Activated T-cell treated with anti-CD3 and anti-CD28 coated beads, Interleukin-2, amount 50 U/mL, for 4 hours (primary cell): ENCODE measurements at regions not wholly inside any gene's neighbourhood (a gene's known extent, or its start where the extent isn't known, plus 50 kb on each side); places are given as distances from the start of the nearest gene placed in this dataset.
"Not testable (repeated sequence)": the region's sequence is repeated elsewhere in the genome, so short reads cannot be mapped to it uniquely, and the experiment has no call there.

Experiments
- ATAC-seq, 2 donors: fragments of 200-7000 bp; cut with Tn5 transposase; one replicate each; pipeline ENCODE4 v1.10.0; 2021
- DNase-seq: peaks from one replicate; pipeline ENCODE4 v3.0.0-alpha.2; 2020
- H3K27me3 Mint-ChIP-seq: one replicate; pipeline ENCODE4 v1.8.0; 2021; ENCODE audit warnings: low read depth, mixed read lengths
- H3K36me3 Mint-ChIP-seq: one replicate; pipeline ENCODE4 v1.8.0; 2022; ENCODE audit warnings: mixed read lengths; ENCODE audit not compliant: insufficient read depth
- H3K4me1 Mint-ChIP-seq: one replicate; pipeline ENCODE4 v1.8.0; 2021; ENCODE audit warnings: low read depth, mixed read lengths
- H3K4me3 Mint-ChIP-seq: one replicate; pipeline ENCODE4 v1.8.0; 2021; ENCODE audit warnings: mild to moderate bottlenecking, moderate library complexity, mixed read lengths
- H3K9me3 Mint-ChIP-seq: one replicate; pipeline ENCODE4 v1.8.0; 2021; ENCODE audit warnings: mixed read lengths

GRCh38 chr16:17766012-17766411 lies 295.3 kb upstream of the XYLT1 start:
- peaks cover 14% of the 10 kb centered on the region for H3K27me3 Mint-ChIP-seq
- no peaks in the 10 kb centered on the region for H3K4me1 Mint-ChIP-seq
- ATAC-seq, result no peak
- DNase-seq, result no peak
- no peak overlapping the region for H3K4me3 Mint-ChIP-seq
- peaks cover 6% of the 10 kb centered on the region for H3K9me3 Mint-ChIP-seq
- no peaks in the 10 kb centered on the region for H3K36me3 Mint-ChIP-seq

DNA sequence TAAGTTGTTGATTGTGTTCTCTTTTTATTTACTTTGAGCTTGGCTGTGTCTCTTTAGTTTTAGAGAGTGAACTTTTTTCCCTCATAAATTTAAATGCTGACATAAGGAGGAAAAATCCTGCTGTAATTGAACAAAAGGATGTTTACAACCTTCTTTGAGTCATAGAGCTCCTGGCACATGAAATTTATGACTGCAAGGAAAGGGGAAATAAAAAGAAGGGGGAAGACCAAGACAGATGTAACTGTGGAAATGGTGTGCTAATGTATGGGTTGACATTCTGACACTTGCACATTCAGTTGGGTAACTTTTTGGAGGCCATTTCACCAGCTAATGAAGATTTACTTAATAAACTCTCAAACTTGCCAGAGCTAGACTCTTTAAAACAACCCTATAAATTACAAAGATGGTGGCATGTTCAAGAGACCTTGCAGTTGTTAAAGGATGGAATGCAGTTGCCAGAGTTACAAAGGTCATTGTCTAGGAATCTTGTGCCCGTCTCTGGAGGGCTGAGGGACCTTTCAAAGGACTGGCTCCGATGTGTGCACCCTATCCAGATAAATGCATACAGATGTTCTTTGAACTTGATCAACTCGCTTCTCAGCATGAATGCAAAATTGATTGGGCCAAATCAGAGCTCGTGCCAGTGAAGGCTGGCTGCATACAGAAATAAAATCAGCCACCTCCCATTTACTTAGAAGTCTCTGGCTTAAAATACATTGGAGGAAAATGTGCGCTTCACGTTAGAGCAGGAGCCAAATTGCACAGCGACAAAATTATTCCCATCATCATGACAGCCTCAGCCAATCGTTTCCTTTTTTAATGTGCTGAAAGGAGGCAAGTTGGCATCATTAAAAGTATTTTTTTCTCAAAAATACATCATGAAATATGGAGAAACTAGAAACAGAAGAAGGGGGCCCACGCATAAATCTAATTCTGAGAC lies 289.0 kb upstream of the XYLT1 start:
- DNase-seq, result no peak

GRCh38 chr16:17757808-17758207 lies 287.0 kb upstream of the XYLT1 start:
- DNase-seq, result no peak
- no peaks in the 10 kb centered on the region for H3K4me1 Mint-ChIP-seq
- H3K4me3 Mint-ChIP-seq, result no peak overlapping the region
- no peak for ATAC-seq
- peaks cover 2% of the 10 kb centered on the region for H3K27me3 Mint-ChIP-seq
- H3K9me3 Mint-ChIP-seq, result peaks cover 3% of the 10 kb centered on the region
- no peaks in the 10 kb centered on the region for H3K36me3 Mint-ChIP-seq

More for the DNA sequence above, 289.0 kb upstream of the XYLT1 start:
- Mint-ChIP-seq H3K9me3 (peaks cover 3% of the 10 kb centered on the region), H3K27me3 (peaks cover 2% of the 10 kb centered on the region), H3K4me1 (no peaks in the 10 kb centered on the region), H3K4me3 (no peak overlapping the region), H3K36me3 (no peaks in the 10 kb centered on the region)
- ATAC-seq, result no peak

DNA sequence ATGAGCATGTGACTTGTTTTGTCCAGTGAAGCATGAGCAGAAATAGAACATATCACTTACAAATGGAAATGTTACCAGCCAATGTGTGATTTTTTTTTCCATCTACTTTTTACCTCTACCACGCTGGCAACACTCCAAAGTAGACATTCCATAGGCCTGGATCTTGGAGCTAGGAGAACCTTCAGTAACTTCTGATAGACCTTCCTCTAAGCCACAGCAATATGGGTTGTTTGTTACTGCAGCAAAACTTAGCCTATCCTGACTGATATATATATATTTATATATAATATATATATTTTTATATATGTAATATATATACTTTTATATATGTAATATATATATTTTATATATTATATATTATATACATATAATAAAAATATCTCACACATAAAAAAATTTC lies 284.4 kb upstream of the XYLT1 start:
- H3K9me3 Mint-ChIP-seq, result peaks cover 3% of the 10 kb centered on the region

GRCh38 chr16:17753434-17753833 lies 282.7 kb upstream of the XYLT1 start:
- Mint-ChIP-seq H3K36me3 (no peaks in the 10 kb centered on the region), H3K9me3 (peaks cover 9% of the 10 kb centered on the region), H3K4me3 (no peak overlapping the region), H3K4me1 (no peaks in the 10 kb centered on the region), H3K27me3 (peaks cover 2% of the 10 kb centered on the region)
- no peak for ATAC-seq
- no peak for DNase-seq

More for the DNA sequence above, 284.4 kb upstream of the XYLT1 start:
- H3K4me3 Mint-ChIP-seq, result no peak overlapping the region
- H3K27me3 Mint-ChIP-seq, result peaks cover 2% of the 10 kb centered on the region
- H3K4me1 Mint-ChIP-seq, result no peaks in the 10 kb centered on the region
- ATAC-seq (no peak), DNase-seq (no peak)
- no peaks in the 10 kb centered on the region for H3K36me3 Mint-ChIP-seq

DNA sequence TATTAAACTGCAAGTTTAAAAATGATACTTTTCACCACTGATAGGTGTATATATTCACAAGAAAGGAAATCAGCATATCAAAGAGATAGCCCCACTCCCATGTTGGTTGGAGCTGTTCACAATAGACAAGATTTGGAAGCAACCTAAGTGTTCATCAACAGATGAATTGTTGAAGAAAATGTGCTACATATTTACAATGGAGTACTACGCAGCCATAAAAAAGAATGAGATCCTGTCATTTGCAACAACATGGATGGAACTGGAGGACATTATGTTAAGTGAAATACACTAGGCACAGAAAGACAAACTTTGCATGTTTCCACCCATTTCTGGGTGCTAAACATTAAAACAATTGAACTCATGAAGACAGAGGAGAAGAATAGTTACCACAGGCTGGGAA lies 278.9 kb upstream of the XYLT1 start:
- Mint-ChIP-seq H3K27me3 (peaks cover 3% of the 10 kb centered on the region), H3K4me3 (no peak overlapping the region), H3K36me3 (no peaks in the 10 kb centered on the region), H3K4me1 (no peaks in the 10 kb centered on the region), H3K9me3 (peaks cover 5% of the 10 kb centered on the region)
- DNase-seq (no peak), ATAC-seq (no peak)

DNA sequence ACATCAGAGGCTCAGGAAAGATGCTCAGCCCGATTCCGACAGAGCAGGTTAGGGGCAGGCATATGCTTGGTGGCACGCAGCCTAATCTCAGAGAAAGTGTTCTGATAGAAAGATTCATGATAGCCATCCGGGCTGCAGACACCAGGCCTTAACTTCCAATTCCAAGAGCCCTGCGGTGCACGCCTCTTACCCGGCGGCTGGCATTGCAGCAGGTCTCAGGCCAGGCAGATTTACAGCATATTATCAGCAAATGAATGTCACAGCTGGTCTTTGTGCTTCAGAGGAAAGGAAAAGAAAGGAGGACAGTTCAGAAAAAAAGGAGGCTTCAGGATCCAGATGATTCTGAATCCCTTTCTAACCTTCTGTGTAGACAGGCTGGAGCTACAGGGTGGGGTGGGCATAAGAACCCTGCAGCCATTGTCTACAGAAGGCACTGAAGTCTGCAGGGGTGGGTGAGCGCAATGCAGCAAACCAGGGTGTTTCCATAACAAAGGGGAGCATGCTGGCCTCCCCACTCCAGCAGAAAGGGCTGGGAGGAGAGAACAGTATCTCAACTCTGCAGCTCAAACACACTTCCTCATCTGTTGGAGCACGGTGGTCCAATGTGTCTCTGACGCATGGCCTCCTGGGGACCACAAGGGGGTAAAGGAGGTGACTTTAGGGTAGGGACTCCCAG lies 277.4 kb upstream of the XYLT1 start:
- no peak overlapping the region for H3K4me3 Mint-ChIP-seq
- ATAC-seq, result no peak
- H3K4me1 Mint-ChIP-seq, result no peaks in the 10 kb centered on the region
- peaks cover 3% of the 10 kb centered on the region for H3K27me3 Mint-ChIP-seq
- H3K36me3 Mint-ChIP-seq, result no peaks in the 10 kb centered on the region
- no peak for DNase-seq
- peaks cover 5% of the 10 kb centered on the region for H3K9me3 Mint-ChIP-seq

- Mint-ChIP-seq H3K27me3 (peaks cover 3% of the 10 kb centered on the region), H3K4me3 (no peak overlapping the region), H3K36me3 (no peaks in the 10 kb centered on the region), H3K4me1 (no peaks in the 10 kb centered on the region), H3K9me3 (peaks cover 5% of the 10 kb centered on the region)
- DNase-seq (no peak), ATAC-seq (no peak)
Measured at GRCh38 chr16:17747081-17747756, 276.5 kb upstream of the XYLT1 start.

GRCh38 chr16:17744921-17745572 lies 274.3 kb upstream of the XYLT1 start:
- no peaks in the 10 kb centered on the region for H3K4me1 Mint-ChIP-seq

DNA sequence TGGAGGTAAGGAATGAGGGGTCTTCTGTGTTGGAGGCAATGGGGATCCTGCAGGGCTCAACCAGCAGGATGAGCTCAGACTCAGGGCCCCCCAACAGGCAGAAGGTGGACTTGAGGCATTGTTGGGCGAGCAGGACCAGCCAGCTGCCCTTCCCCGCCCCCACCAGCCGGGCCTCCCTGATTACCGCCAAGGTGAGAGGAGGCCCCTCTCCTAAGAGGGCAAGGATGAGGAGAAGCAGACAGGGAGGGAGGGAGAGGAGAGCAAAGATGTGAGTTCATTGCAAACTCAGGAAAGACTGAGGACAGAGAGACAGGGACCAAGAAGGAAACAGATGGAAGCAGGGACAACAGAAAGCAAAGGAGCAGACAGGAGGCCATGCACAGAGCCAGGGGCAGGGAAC lies 272.8 kb upstream of the XYLT1 start:
- H3K9me3 Mint-ChIP-seq, result no peaks in the 10 kb centered on the region

More at GRCh38 chr16:17744921-17745572, 274.3 kb upstream of the XYLT1 start:
- no peaks in the 10 kb centered on the region for H3K36me3 Mint-ChIP-seq
- DNase-seq, result no peak
- no peak for ATAC-seq
- no peak overlapping the region for H3K4me3 Mint-ChIP-seq
- peaks cover 5% of the 10 kb centered on the region for H3K9me3 Mint-ChIP-seq
- peaks cover 3% of the 10 kb centered on the region for H3K27me3 Mint-ChIP-seq

DNA sequence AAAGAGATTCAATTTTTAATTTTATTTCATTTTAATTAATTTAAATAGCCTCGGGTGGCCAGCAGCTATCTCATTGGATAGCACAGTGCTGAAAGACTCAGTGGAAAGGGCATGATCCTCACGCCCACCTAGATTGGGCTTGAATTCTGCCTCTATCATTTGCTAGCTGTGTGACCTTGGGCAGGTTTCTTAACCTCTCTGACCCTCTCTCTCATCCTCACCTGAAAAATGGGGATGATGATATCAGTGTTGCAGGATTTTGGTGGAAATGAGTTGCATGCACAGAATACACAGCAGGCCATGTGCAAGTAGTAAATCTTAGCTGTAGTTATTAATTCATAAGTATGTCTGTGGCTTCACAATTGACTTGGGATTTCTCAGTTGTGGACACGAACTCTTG lies 272.4 kb upstream of the XYLT1 start:
- no peaks in the 10 kb centered on the region for H3K9me3 Mint-ChIP-seq
- ATAC-seq, result no peak
- no peaks in the 10 kb centered on the region for H3K4me1 Mint-ChIP-seq
- H3K36me3 Mint-ChIP-seq, result no peaks in the 10 kb centered on the region
- peaks cover 3% of the 10 kb centered on the region for H3K27me3 Mint-ChIP-seq
- DNase-seq, result no peak
- no peak overlapping the region for H3K4me3 Mint-ChIP-seq

More for the DNA sequence above, 272.8 kb upstream of the XYLT1 start:
- Mint-ChIP-seq H3K27me3 (peaks cover 3% of the 10 kb centered on the region), H3K4me1 (no peaks in the 10 kb centered on the region), H3K4me3 (no peak overlapping the region), H3K36me3 (no peaks in the 10 kb centered on the region)
- DNase-seq, result no peak
- ATAC-seq, result no peak

DNA sequence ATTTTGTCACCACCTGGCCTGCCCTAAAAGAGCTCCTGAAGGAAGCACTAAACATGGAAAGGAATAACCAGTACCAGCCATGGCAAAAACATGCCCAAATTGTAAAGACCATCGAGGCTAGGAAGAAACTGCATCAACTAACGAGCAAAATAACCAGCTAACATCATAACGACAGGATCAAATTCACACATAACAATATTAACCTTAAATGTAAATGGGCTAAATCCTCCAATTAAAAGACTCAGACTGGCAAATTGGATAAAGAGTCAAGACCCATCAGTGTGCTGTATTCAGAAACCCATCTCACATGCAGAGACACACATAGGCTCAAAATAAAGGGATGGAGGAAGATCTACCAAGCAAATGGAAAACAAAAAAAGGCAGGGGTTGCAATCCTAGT lies 264.3 kb upstream of the XYLT1 start:
- not testable (repeated sequence) for H3K4me1 Mint-ChIP-seq, ATAC-seq, H3K4me3 Mint-ChIP-seq, H3K36me3 Mint-ChIP-seq, H3K27me3 Mint-ChIP-seq, DNase-seq
- H3K9me3 Mint-ChIP-seq, result peaks cover 14% of the 10 kb centered on the region

GRCh38 chr16:17729820-17730219 lies 259.1 kb upstream of the XYLT1 start:
- ATAC-seq (no peak), DNase-seq (no peak)
- H3K27me3 Mint-ChIP-seq, result peaks cover 10% of the 10 kb centered on the region
- H3K36me3 Mint-ChIP-seq, result no peaks in the 10 kb centered on the region
- no peaks in the 10 kb centered on the region for H3K4me1 Mint-ChIP-seq
- H3K9me3 Mint-ChIP-seq, result peaks cover 14% of the 10 kb centered on the region
- H3K4me3 Mint-ChIP-seq, result no peak overlapping the region

DNA sequence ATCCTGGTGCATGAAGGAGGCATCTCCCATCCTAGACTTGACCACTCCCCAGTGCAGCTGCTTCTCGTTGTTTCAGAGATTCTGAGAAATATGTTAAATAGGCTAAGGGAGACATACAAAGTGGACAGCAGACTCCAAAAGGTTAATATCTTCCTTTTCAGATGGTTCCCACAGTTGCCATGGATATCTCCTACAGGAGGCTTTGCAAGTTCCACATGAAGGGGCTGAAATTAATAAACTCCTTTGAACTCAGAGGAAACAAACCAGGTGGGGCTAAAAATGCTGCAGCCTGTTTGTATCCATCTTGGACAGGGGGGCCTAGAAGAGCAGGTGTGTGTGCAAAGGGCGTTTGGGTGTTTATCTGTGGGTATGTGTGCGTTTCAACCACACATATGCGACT lies 257.4 kb upstream of the XYLT1 start:
- H3K4me3 Mint-ChIP-seq, result no peak overlapping the region

More for the DNA sequence above, 257.4 kb upstream of the XYLT1 start:
- DNase-seq (no peak), ATAC-seq (no peak)
- H3K4me1 Mint-ChIP-seq, result no peaks in the 10 kb centered on the region
- no peaks in the 10 kb centered on the region for H3K36me3 Mint-ChIP-seq
- peaks cover 9% of the 10 kb centered on the region for H3K9me3 Mint-ChIP-seq
- H3K27me3 Mint-ChIP-seq, result peaks cover 10% of the 10 kb centered on the region
